Glutamatergic neuron (in vitro differentiated cells): ENCODE measurements at regions not wholly inside any gene's neighbourhood (a gene's known extent, or its start where the extent isn't known, plus 50 kb on each side); places are given as distances from the start of the nearest gene placed in this dataset.

Source experiments
- DNase-seq: peaks from one replicate; pipeline ENCODE4 v3.0.0; 2022
- H3K27ac Mint-ChIP-seq: one replicate; pipeline ENCODE4 v1.8.0; 2020; ENCODE audit warnings: mild to moderate bottlenecking, mixed read lengths, inconsistent platforms; ENCODE audit not compliant: unreplicated experiment
- H3K27me3 Mint-ChIP-seq: one replicate; pipeline ENCODE4 v1.8.0; 2020; ENCODE audit warnings: mild to moderate bottlenecking, moderate library complexity, mixed read lengths, inconsistent platforms; ENCODE audit not compliant: unreplicated experiment
- H3K36me3 Mint-ChIP-seq: one replicate; pipeline ENCODE4 v1.8.0; 2020; ENCODE audit warnings: mild to moderate bottlenecking, mixed read lengths, inconsistent platforms; ENCODE audit not compliant: unreplicated experiment
- H3K4me1 Mint-ChIP-seq: one replicate; pipeline ENCODE4 v1.8.0; 2020; ENCODE audit warnings: mild to moderate bottlenecking, low read depth, mixed read lengths, inconsistent platforms; ENCODE audit not compliant: unreplicated experiment
- H3K4me3 Mint-ChIP-seq: one replicate; pipeline ENCODE4 v1.8.0; 2020; ENCODE audit warnings: mild to moderate bottlenecking, mixed read lengths, inconsistent platforms; ENCODE audit not compliant: unreplicated experiment
- H3K9me3 Mint-ChIP-seq: one replicate; pipeline ENCODE4 v1.8.0; 2020; ENCODE audit warnings: mild to moderate bottlenecking, moderate library complexity, mixed read lengths, inconsistent platforms; ENCODE audit not compliant: unreplicated experiment
- TF ChIP-seq, protein P1 (sequence below): fragments of 200-600 bp; sonication (generic); IDR thresholded peaks from one replicate; pipeline ENCODE4 v1.5.0; 2021; ENCODE audit not compliant: partially characterized antibody, unreplicated experiment

DNA sequence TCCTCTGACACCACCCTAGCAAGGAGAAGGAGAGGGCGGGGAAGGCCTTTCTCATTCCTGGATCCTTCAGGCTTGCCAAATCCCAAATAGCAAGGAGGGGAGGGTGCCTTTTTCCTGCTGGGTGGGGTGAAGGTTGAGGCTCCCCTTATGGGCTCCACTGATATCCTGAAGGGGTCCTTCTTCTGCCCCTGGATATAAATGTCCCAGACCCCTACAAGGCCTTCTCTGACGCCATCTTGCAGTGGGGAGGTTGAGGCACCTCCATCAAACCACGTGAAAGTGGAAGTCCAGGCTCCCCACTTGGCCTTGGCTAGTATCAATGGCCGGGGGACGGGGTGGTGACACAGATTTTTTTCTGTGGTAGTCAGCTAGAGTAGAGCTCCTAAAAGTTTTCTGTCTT is 371.3 kb downstream of the GLRX3 start:
- Mint-ChIP-seq H3K4me1 (no peaks in the 10 kb centered on the region), H3K27ac (no peak overlapping the region)

DNA sequence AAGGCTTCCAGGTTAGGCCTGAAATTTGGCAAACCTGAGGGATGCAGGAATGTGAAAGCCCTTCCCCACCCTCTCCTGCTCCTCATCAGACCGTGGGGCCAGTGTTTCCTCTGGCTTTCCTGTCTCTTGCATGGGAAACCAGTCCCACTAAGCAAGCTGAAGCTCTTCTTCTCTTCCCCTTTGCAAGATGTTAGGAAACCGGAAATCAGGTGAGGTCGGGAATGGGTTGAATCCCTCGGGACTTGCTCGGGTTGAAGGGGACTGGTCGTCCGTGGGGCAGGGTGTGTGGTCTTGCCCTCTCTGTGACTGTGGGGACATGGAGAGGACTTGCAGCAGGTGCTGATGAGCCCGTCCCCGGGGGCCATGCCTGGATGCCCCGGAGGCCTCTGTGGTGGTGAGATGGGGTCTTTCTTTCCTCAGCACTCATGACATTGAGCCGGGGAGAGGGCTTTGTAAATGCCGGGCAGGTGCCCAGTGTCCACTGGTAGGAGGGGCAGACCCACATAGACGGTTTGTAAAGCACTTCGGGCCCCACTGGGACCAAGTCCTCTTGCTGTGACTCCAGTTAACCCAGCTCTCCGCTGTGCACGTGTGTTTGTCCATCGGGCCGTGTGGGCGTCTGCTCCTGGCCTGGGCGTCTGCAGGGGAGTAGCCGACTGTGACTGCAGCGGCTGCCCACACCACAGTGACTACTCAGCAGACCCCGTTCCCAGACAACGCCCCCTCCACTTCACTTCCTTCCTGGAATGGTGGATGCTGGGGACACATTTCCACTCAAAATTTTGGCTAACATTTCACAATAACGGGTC is 373.9 kb downstream of the GLRX3 start:
- H3K36me3 Mint-ChIP-seq: peaks cover 6% of the 10 kb centered on the region
- H3K27ac Mint-ChIP-seq: no peak overlapping the region
- H3K9me3 Mint-ChIP-seq: peaks cover 6% of the 10 kb centered on the region
- no peaks in the 10 kb centered on the region for H3K4me1 Mint-ChIP-seq
- TF ChIP-seq, protein P1, sequence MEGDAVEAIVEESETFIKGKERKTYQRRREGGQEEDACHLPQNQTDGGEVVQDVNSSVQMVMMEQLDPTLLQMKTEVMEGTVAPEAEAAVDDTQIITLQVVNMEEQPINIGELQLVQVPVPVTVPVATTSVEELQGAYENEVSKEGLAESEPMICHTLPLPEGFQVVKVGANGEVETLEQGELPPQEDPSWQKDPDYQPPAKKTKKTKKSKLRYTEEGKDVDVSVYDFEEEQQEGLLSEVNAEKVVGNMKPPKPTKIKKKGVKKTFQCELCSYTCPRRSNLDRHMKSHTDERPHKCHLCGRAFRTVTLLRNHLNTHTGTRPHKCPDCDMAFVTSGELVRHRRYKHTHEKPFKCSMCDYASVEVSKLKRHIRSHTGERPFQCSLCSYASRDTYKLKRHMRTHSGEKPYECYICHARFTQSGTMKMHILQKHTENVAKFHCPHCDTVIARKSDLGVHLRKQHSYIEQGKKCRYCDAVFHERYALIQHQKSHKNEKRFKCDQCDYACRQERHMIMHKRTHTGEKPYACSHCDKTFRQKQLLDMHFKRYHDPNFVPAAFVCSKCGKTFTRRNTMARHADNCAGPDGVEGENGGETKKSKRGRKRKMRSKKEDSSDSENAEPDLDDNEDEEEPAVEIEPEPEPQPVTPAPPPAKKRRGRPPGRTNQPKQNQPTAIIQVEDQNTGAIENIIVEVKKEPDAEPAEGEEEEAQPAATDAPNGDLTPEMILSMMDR: no peak
- peaks cover 1% of the 10 kb centered on the region for H3K27me3 Mint-ChIP-seq
- DNase-seq: no peak
- H3K4me3 Mint-ChIP-seq: no peak overlapping the region

More for the DNA sequence above, 371.3 kb downstream of the GLRX3 start:
- Mint-ChIP-seq H3K27me3 (peaks cover 1% of the 10 kb centered on the region), H3K9me3 (peaks cover 11% of the 10 kb centered on the region), H3K36me3 (peaks cover 12% of the 10 kb centered on the region), H3K4me3 (no peak overlapping the region)
- no peak for DNase-seq
- TF ChIP-seq, protein P1: no peak

- TF ChIP-seq, protein P1: no peak
- Mint-ChIP-seq H3K27me3 (peaks cover 1% of the 10 kb centered on the region), H3K27ac (no peak overlapping the region), H3K36me3 (peaks cover 6% of the 10 kb centered on the region), H3K9me3 (peaks cover 6% of the 10 kb centered on the region), H3K4me3 (no peak overlapping the region), H3K4me1 (no peaks in the 10 kb centered on the region)
- no peak for DNase-seq
These were observed 374.6 kb downstream of the GLRX3 start for GRCh38 chr10:130510755-130511154.

GRCh38 chr10:130511766-130512165 is 375.6 kb downstream of the GLRX3 start:
- H3K9me3 Mint-ChIP-seq: peaks cover 6% of the 10 kb centered on the region
- H3K4me3 Mint-ChIP-seq: no peak overlapping the region
- no peak overlapping the region for H3K27ac Mint-ChIP-seq
- peaks cover 6% of the 10 kb centered on the region for H3K36me3 Mint-ChIP-seq
- TF ChIP-seq, protein P1: no peak
- no peak for DNase-seq
- peaks cover 1% of the 10 kb centered on the region for H3K27me3 Mint-ChIP-seq
- no peaks in the 10 kb centered on the region for H3K4me1 Mint-ChIP-seq

- peaks cover 6% of the 10 kb centered on the region for H3K36me3 Mint-ChIP-seq
- H3K4me1 Mint-ChIP-seq: no peaks in the 10 kb centered on the region
- H3K27ac Mint-ChIP-seq: no peak overlapping the region
- peaks cover 1% of the 10 kb centered on the region for H3K27me3 Mint-ChIP-seq
- no peak for DNase-seq
- TF ChIP-seq, protein P1: no peak
- H3K9me3 Mint-ChIP-seq: peaks cover 6% of the 10 kb centered on the region
- H3K4me3 Mint-ChIP-seq: no peak overlapping the region
These were observed 376.7 kb downstream of the GLRX3 start for GRCh38 chr10:130512936-130513335.
